HG03378 (cell line): ENCODE measurements at regions not wholly inside any gene's neighbourhood (a gene's known extent, or its start where the extent isn't known, plus 50 kb on each side); places are given as distances from the start of the nearest gene placed in this dataset.

ENCODE experiments used
- ATAC-seq: cut with Tn5 transposase; IDR thresholded peaks from one replicate; pipeline ENCODE4 v1.9.1; 2021; ENCODE audit warnings: mild to moderate bottlenecking, moderate library complexity; ENCODE audit not compliant: unreplicated experiment

DNA sequence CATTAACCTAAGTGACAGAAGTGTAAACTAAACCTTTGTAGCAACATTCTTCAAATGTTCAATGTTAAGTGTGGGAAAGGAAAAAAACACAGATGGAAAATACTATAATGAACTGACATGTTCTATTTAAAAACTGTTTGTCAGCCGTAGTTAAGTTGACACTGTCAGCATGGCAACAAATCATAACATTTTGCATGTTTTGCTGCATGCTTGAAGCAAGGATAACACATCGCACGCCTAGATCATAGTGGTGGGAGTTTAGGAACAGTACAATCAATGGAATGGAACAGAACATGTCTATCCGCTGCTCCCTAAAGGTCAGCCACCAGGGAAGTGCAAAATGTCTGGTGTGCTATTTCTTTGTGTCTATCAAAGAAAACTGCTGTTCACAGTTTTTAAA lies 62.5 kb upstream of the ESRRG start:
- ATAC-seq: no peak

GRCh38 chr1:216785221-216785620 lies 62.0 kb upstream of the ESRRG start:
- ATAC-seq: no peak

GRCh38 chr1:216779686-216780085 lies 56.5 kb upstream of the ESRRG start:
- ATAC-seq: no peak

DNA sequence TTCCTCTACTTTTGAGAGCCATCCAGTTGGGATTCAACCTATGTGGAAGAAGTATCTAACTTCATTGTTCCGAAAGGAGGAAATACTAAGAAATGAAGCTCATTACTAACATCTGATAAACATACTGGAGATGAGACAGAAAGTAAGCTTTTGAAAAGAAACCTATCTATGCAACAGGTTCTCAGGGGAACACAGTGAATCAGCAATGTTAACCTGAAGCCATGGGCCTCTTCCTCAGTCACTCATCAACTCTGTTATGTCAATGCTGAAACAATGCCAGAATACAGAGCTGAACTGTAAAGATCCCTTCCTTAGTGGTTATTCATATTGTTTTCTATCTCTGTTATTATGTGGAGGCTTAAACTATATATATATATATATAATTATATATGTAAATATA lies 55.5 kb upstream of the ESRRG start:
- no peak for ATAC-seq

DNA sequence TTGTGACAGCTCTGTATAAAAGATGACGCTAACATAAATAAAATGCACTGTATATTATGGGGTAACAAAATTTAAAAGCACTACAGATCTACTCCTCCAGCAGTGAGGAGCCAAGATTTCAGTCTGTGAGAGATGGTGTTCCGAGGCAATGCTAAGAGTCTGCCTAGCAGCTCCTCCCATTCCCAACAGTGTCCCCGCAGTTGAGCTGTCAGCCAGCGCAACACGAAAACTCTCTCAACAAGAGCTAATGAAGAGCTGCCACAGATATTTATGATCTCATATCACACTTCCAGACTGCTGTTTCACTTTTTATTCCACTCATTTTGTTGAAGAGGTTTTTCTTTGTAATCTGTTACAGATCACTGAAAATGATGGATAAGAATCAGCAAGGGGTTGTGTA lies 53.9 kb upstream of the ESRRG start:
- ATAC-seq: no peak
